ENCODE measurements at regions not wholly inside any gene's neighbourhood (a gene's known extent, or its start where the extent isn't known, plus 50 kb on each side); places are given as distances from the start of the nearest gene placed in this dataset.

DNA sequence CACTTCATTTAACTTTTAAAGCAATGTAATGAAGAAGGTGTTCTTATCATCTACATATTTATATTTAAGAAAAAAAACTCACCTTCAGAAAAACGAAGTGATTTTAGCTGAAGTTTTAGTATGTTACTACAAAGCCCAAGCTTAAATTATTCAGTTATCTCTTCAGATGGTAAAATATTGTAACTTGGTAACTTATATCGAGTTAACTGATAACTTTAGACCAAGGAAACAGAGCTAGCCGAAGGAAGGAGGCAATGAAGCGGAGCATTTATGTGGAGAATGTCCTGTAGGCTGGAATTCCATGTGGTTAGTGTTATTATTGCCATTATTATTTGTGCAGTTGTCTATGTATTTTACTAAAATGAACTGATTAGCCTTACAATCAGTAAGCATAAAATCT, 1102.1 kb upstream of the LCORL start:
- TF ChIP-seq, protein P1, sequence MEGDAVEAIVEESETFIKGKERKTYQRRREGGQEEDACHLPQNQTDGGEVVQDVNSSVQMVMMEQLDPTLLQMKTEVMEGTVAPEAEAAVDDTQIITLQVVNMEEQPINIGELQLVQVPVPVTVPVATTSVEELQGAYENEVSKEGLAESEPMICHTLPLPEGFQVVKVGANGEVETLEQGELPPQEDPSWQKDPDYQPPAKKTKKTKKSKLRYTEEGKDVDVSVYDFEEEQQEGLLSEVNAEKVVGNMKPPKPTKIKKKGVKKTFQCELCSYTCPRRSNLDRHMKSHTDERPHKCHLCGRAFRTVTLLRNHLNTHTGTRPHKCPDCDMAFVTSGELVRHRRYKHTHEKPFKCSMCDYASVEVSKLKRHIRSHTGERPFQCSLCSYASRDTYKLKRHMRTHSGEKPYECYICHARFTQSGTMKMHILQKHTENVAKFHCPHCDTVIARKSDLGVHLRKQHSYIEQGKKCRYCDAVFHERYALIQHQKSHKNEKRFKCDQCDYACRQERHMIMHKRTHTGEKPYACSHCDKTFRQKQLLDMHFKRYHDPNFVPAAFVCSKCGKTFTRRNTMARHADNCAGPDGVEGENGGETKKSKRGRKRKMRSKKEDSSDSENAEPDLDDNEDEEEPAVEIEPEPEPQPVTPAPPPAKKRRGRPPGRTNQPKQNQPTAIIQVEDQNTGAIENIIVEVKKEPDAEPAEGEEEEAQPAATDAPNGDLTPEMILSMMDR (IDR thresholded peaks at IDR 0.05) = no peak
- TF ChIP-seq POLR2A (IDR thresholded peaks at IDR 0.05) = no peak
- TF ChIP-seq POLR2AphosphoS5 (IDR thresholded peaks at IDR 0.05) = no peak
